Testis (tissue), 2 donors: ENCODE measurements at regions not wholly inside any gene's neighbourhood (a gene's known extent, or its start where the extent isn't known, plus 50 kb on each side); places are given as distances from the start of the nearest gene placed in this dataset.
"Not testable (repeated sequence)": the region's sequence is repeated elsewhere in the genome, so short reads cannot be mapped to it uniquely, and the experiment has no call there.

Experiments used
- DNase-seq: peaks from one replicate; pipeline ENCODE4 v3.0.0-alpha.2; 2019
- H3K27ac ChIP-seq, 2 donors: fragments of 200-600 bp; sonication (generic); one replicate each; pipeline ENCODE4 v1.5.1; 2019
- H3K27me3 ChIP-seq: fragments of 200-600 bp; sonication (generic); one replicate; pipeline ENCODE4 v1.5.1; 2019
- H3K36me3 ChIP-seq: fragments of 200-600 bp; sonication (generic); one replicate; pipeline ENCODE4 v1.5.1; 2017; ENCODE audit warnings: low read depth; ENCODE audit errors: missing control alignments
- H3K4me1 ChIP-seq: fragments of 200-600 bp; sonication (generic); one replicate; pipeline ENCODE4 v1.5.1; 2019
- H3K4me3 ChIP-seq, 2 donors: fragments of 200-600 bp; sonication (generic); one replicate each; pipeline ENCODE4 v1.5.1; 2017 to 2019
- H3K9me3 ChIP-seq: fragments of 200-600 bp; sonication (generic); one replicate; pipeline ENCODE4 v1.5.1; 2017
- CTCF ChIP-seq, 3 experiments: fragments of 450-650 bp in 2 of 3; fragments of 200-600 bp in 1 of 3; sonication (generic) in 1 of 3; IDR thresholded peaks; one replicate each; pipeline ENCODE4 v1.5.1; 2016 to 2019; ENCODE audit warnings: antibody characterized with exemption in 3 of 3, mild to moderate bottlenecking in 2 of 3, moderate library complexity in 1 of 3
- POLR2A ChIP-seq: fragments of 450-650 bp; IDR thresholded peaks from one replicate; pipeline ENCODE4 v1.6.1; 2017; ENCODE audit warnings: antibody characterized with exemption, mild to moderate bottlenecking, moderate library complexity
- WGBS, 2 donors: methylation state at CpG; one replicate each; pipeline ENCODE4 v1.1.5; 2018; 5-methylcytosine and 5-hydroxymethylcytosine counted together
- intact Hi-C: fragments of 100-400 bp; cut with DNase I; formaldehyde crosslinking; loops from one replicate; pipeline ENCODE4 v1.15.1; 2023; ENCODE audit warnings: low total_unique reads

- Histone ChIP-seq H3K27me3 (no peaks in the 10 kb centered on the region), H3K4me1 (no peaks in the 10 kb centered on the region), H3K27ac (no peak overlapping the region), H3K4me3 (peak overlapping the region in 1 of 2 donors; percentile 11), H3K36me3 (no peaks in the 10 kb centered on the region), H3K9me3 (no peaks in the 10 kb centered on the region)
- no peak for DNase-seq
- intact Hi-C loops = no loop called here
- TF ChIP-seq CTCF (IDR thresholded peaks at IDR 0.05) = no peak
- TF ChIP-seq POLR2A = no peak
- 8 to 17% methylated on average over 28 to 31 of the region's 31 CpGs for WGBS, 2 donors
Observed at GRCh38 chr13:24931450-24932251, 164.3 kb upstream of the PABPC3 start.

GRCh38 chr13:24933106-24934023, 162.6 kb upstream of the PABPC3 start:
- DNase-seq, H3K9me3 ChIP-seq, H3K27me3 ChIP-seq, H3K36me3 ChIP-seq, H3K4me3 ChIP-seq, intact Hi-C loops, H3K27ac ChIP-seq, H3K4me1 ChIP-seq: not testable (repeated sequence)
- WGBS, 2 donors = 71 to 79% methylated on average over 15 of the region's 15 CpGs

GRCh38 chr13:24934024-24934385, 161.9 kb upstream of the PABPC3 start:
- DNase-seq, H3K9me3 ChIP-seq, H3K4me3 ChIP-seq, H3K27ac ChIP-seq, intact Hi-C loops, H3K27me3 ChIP-seq, H3K36me3 ChIP-seq, H3K4me1 ChIP-seq: not testable (repeated sequence)
- 68 to 75% methylated on average over 4 of the region's 4 CpGs for WGBS, 2 donors

GRCh38 chr13:24938966-24939365, 157.0 kb upstream of the PABPC3 start:
- intact Hi-C loops = no loop called here
- Histone ChIP-seq H3K4me3 (no peak overlapping the region), H3K4me1 (no peaks in the 10 kb centered on the region), H3K36me3 (no peaks in the 10 kb centered on the region), H3K9me3 (no peaks in the 10 kb centered on the region), H3K27me3 (no peaks in the 10 kb centered on the region), H3K27ac (no peak overlapping the region)
- no peak for DNase-seq
- TF ChIP-seq CTCF (IDR thresholded peaks at IDR 0.05) (no peak), POLR2A (no peak)
- 46 to 63% methylated on average over 6 of the region's 6 CpGs for WGBS, 2 donors

- H3K4me3 ChIP-seq, H3K9me3 ChIP-seq, H3K4me1 ChIP-seq, intact Hi-C loops, H3K27ac ChIP-seq, DNase-seq, H3K27me3 ChIP-seq, H3K36me3 ChIP-seq: not testable (repeated sequence)
- WGBS, 2 donors = 80 to 87% methylated on average over 9 to 11 of the region's 11 CpGs
Observed at GRCh38 chr13:24941023-24941713, 154.8 kb upstream of the PABPC3 start.

- intact Hi-C loops = no loop called here
- 69 to 81% methylated on average over 6 of the region's 6 CpGs for WGBS, 2 donors
- TF ChIP-seq POLR2A = no peak
- TF ChIP-seq CTCF (IDR thresholded peaks at IDR 0.05) = no peak
- H3K27me3 ChIP-seq = no peaks in the 10 kb centered on the region
- no peaks in the 10 kb centered on the region for H3K36me3 ChIP-seq
- no peak overlapping the region for H3K27ac ChIP-seq
- no peak overlapping the region for H3K4me3 ChIP-seq
- no peaks in the 10 kb centered on the region for H3K9me3 ChIP-seq
- DNase-seq = no peak
- no peaks in the 10 kb centered on the region for H3K4me1 ChIP-seq
Observed at GRCh38 chr13:24943136-24943535, 152.8 kb upstream of the PABPC3 start.

GRCh38 chr13:24944073-24944472, 151.9 kb upstream of the PABPC3 start:
- H3K9me3 ChIP-seq, H3K27me3 ChIP-seq, intact Hi-C loops, H3K4me1 ChIP-seq, H3K36me3 ChIP-seq, H3K4me3 ChIP-seq, H3K27ac ChIP-seq, DNase-seq: not testable (repeated sequence)
- 75 to 87% methylated on average over 3 to 4 of the region's 4 CpGs for WGBS, 2 donors

GRCh38 chr13:24948977-24949376, 147.0 kb upstream of the PABPC3 start:
- H3K4me3 ChIP-seq, intact Hi-C loops, H3K4me1 ChIP-seq, DNase-seq, H3K36me3 ChIP-seq, H3K27ac ChIP-seq, H3K27me3 ChIP-seq, H3K9me3 ChIP-seq: not testable (repeated sequence)
- 84 to 91% methylated on average over 2 of the region's 2 CpGs for WGBS, 2 donors
